Stimulated activated CD8-positive, alpha-beta memory T cell treated with anti-CD3 and anti-CD28 coated beads, Interleukin-7, amount 100 ng/mL, for 1 hour (primary cell): ENCODE measurements at regions not wholly inside any gene's neighbourhood (a gene's known extent, or its start where the extent isn't known, plus 50 kb on each side); places are given as distances from the start of the nearest gene placed in this dataset.

Experiments used
- DNase-seq, 2 donors: peaks; one replicate each; pipeline ENCODE4 v3.0.0-alpha.2; 2020; ENCODE audit warnings: low read depth in 2 of 2

DNA sequence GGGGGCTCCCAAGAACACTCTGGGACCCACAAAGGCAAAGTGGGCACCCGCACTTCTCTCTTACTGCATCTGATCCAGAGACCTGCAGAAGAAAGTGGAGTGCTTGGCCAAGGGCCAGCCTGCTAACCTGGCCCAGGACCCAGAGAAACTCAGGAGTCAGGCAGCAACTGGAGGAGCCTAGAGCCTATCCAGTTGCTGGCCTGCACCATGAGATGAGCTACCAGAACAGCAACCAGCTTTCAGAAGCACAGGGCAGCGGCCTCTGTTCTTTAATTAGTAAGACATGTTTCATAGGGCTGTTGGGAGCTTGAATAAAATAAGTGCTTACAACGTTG is 298.3 kb downstream of the GADD45G start:
- DNase-seq: no peak

- no peak for DNase-seq
These were observed 301.0 kb downstream of the GADD45G start for GRCh38 chr9:89905606-89906338.

- no peak for DNase-seq
These were observed 307.2 kb downstream of the GADD45G start for GRCh38 chr9:89911721-89912604.

- no peak for DNase-seq
These were observed 307.8 kb downstream of the GADD45G start for GRCh38 chr9:89912605-89912953.

GRCh38 chr9:89915187-89915586 is 310.4 kb downstream of the GADD45G start:
- DNase-seq: no peak

DNA sequence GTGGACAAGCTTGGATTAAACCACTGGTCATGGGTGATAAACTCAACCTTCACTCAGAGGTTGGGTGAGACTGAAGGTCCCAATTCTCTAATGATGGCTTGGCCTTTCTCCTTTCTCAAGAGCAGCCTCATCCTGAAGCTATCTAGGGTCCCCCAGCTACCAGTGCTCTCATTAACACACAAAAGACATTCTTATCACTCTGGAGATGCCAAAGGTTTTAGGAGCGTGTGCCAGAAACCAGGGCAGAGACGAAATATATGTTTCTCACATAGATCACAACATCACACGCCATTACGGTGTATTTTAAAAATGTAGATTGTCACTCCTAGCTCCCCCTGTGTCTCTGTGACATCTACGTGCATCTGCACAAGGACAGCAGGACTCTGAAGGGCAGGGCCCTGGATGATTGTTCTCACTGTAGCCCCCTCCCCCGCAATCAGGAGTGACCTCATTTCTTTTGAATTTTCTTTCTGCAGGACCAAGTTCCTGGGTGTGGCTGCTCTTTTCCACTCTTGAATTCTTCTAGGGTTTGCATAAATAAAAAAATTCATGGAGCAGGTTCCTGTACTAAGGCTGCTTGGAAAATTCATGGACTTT is 311.3 kb downstream of the GADD45G start:
- no peak for DNase-seq

DNA sequence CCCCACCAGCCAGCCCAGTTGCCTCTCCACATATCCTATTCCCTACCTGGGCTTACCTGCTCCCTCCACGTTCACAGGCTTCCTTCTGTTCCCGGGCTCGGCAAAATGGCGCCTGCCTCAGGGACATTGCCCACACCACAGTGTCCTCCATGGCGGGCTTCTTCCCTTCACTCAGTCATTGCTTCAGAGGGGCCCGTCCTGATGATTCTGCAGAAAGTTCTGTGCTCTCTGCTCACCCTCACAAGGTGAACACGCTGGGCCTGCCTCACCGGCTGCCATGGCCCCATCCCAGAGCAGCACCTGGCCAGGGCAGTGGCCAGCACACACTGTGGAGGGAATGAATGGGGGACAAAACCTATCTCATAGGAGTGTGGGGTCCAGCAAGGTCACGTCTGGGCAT is 313.0 kb downstream of the GADD45G start:
- no peak for DNase-seq

DNA sequence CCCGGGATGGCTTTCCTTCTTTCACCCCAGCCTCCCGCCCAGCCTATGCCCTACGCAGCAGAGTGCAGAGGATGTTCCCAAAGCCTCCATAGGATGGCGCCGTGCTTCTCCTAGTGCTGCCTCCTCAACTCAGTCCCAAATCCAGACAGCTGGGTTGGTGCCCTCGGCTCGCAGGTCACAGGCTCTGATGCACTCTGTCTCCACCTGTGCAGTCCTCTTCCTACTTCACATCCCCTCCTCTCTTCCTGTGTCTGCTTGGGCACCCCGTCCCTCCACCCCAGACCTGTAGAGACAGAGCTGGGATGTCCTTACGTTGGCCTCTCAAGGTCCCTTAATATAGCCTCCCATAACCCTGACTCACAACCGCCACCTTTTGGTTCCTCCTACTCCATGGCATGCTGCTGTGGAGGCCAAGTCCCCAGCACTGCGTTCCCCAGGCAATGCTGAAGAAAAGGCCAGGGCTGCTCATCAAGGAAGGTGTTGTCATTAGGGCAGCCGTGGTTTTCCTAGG is 314.4 kb downstream of the GADD45G start:
- DNase-seq: no peak

GRCh38 chr9:89920131-89920530 is 315.3 kb downstream of the GADD45G start:
- DNase-seq: no peak

GRCh38 chr9:89920951-89921350 is 316.1 kb downstream of the GADD45G start:
- no peak for DNase-seq

DNA sequence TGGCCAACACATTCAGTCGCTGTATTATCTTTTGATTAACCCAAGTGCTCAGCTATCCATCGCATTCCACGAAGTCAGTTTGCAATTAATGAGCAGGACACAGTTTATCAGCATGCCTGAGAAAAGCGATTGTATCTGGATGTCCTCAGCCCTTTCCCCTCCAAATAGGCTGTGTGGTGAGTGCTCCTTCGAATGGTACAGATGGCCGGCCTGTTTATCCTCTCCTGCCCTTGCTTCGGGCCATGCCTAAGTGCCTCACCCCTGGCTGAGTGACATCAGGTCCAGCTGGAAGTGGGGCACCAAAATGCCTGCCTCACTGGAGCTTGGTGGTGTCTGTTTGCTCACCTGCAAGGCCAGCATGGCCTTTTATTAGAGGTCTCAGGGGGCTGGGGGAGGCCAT is 317.3 kb downstream of the GADD45G start:
- DNase-seq: no peak

DNA sequence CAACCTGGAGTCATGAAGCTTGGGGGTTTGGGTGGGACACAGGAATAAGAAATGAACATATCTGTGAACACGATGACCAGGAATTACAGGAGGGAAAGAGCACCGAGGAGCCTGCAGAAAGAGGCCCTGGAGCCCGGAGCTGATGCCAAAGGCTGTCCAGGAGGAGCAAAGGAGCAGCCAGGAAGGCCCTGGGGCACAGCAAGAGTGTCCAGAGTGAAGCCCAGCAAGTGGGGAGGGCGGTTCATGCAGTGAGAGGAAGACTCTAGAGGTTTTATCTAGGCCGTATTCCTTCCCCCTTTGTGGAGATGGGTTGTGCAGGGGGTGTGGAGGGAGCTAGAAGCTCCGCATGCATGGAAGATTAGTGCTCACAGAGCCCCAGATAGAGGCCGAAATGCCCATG is 318.4 kb downstream of the GADD45G start:
- no peak for DNase-seq

- DNase-seq: no peak
These were observed 319.2 kb downstream of the GADD45G start for GRCh38 chr9:89923961-89924504.

DNA sequence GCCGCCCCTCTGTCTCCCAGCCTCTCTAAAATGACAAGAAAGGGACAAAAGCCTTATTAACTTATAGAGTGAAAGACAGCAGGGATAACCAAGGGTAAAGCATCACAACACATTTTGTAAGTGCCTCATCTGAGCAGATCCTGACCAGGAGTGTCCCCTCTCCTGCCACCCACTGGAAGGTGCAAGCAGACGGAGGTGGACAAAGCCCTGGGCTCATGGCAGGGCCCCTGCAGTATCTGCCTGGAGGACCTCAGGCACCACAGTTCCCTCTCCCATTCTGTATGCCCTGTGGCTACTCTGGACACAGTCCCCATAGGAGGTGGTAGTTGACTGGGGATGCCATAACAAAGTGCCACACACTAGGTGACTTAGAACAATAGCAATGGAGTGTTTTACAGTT is 319.8 kb downstream of the GADD45G start:
- DNase-seq: no peak

GRCh38 chr9:89926167-89926566 is 321.4 kb downstream of the GADD45G start:
- DNase-seq: no peak

GRCh38 chr9:89926691-89927220 is 321.9 kb downstream of the GADD45G start:
- no peak for DNase-seq

- DNase-seq: no peak
These were observed 323.3 kb downstream of the GADD45G start for GRCh38 chr9:89928106-89928505.

DNA sequence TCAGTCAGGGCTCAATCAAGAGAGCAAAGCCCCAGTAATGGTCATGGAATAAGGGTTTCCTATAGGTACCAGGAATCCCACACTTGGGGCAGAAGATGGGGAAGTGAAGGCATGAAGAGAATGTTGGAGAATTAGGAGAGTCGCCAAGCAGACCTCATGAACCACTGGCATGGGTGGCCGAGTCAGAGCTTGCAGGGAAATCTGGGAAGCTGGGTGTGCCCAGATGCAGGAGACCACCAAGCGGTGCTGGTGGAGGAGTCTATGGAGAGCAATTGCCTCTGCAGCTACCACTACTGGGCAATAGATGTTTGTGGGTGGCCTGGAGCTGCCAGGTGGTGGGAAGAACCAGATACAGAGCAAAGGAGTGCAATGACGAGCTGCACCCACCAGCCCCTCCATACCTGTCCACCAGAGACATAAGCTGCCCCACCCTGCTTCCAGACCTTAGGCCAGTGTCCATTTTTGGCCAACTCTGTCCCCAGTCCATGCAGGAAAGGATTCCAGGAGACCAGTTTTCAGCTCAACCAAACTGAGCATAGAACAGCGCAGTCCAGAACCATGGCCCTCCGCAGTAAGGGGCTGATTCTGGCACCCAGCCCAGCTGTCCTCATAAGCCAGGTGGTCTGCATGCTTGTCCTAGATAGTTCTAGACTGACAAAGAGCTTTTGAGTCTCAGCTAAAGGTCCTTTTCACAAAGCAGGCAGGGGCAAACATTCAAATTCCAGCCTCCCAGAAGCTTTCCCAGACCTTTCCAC is 323.9 kb downstream of the GADD45G start:
- no peak for DNase-seq

DNA sequence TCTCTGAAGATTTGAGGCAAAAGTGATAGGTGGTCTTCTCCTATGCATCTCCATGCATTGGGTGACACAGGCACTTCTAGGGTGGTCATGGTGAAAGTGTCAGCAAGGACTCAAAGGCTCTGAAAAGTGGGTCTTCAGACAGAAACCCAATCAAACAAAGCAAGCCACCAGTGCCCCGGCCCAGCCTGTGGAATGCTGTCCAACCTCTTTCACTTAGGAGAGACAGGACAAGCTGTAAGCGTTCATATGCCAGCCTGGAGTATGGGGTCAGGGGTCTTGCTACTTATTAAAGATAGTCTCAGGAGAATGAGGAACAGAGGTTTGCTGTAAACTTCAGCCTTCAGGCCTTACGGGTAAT is 324.5 kb downstream of the GADD45G start:
- no peak for DNase-seq

DNA sequence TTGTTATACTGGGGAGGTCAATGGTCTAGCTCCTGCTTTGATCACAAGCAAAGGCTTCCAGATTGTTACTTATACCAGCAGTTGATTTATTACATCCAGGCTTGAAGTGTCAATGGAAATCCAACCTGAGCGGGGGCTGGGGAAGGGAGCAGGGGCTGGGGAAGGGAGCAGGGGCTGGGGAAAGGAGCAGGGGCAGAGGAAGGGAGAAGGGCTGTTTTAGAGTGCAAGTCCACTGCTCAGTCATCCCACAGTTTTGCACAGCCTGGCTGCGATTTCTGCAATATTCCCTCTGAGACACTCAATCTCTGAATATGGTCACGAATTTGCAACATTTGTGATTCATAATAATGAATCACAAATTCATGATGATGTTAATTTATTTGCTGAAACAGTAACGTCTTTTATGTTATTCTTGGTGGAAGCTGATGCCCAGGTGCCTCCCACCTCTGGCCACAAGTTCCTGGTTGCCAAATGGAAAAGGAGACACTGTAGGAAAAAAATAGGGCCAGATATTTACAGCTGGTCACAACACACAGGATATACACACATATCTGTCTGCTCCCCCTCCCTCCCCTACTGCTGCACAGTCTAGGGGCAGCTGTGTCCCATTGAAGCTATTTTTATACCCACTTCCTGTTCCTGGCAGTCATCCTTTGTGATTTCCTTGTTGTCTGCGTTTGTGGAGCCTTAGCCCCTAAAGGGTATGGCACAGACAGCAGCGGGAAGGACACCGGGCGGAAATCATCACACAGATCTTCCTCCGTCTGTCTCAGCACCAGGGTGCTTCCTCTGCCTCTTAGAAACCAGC is 325.1 kb downstream of the GADD45G start:
- DNase-seq: no peak

GRCh38 chr9:89933578-89933977 is 328.8 kb downstream of the GADD45G start:
- DNase-seq: no peak
